Stimulated activated naive CD4-positive, alpha-beta T cell treated with Interleukin-2 at 50 U/mL for 16 hours (primary cell): ENCODE measurements at regions not wholly inside any gene's neighbourhood (a gene's known extent, or its start where the extent isn't known, plus 50 kb on each side); places are given as distances from the start of the nearest gene placed in this dataset.
A peak's percentile ranks its signal among the peaks of the same experiment; 100 is the strongest.
"Not testable (repeated sequence)": the region's sequence is repeated elsewhere in the genome, so short reads cannot be mapped to it uniquely, and the experiment has no call there.

Source experiments
- DNase-seq: peaks from one replicate; lab custom pipeline; 2025; lab: John Stamatoyannopoulos, UW

DNA sequence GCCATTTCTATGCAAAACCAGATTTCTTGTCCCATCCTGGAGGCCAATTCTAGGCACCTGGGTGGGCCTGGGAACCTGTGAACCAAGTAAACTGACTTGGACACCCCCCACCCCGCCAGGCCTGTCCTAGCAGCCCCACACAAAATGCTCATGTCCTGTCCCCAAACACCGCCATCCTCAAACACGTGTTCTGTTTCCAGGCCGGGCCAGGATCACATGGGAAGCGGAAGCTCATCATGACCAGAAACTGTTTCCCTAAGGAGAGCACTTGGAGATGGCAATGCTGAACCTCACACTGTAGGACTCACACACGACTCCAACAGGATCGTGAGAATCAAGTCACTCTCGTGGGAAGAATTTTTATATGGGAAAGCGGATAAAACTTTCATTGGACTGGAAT is 78.7 kb upstream of the DRD5 start:
- not testable (repeated sequence) for DNase-seq

DNA sequence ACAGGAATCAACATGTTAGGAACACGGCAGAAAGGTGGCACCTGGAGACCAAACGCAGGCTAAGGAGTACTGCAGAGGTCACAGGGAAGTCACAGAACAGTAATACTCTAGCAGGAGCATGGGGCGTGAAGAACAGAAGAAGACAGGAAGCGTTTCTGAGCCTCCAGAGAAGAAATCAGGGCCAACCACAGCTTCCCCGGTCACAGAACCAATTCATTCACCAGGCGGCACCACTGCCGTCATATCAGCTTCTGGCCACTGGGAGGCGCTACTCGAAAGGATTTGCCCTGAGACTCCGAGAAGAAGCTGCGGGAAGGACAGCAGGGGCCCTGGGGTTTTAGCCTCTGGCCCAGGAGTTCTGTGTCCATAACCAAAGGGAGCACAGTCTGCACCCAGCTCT is 78.0 kb upstream of the DRD5 start:
- DNase-seq, result peak; percentile 38

DNA sequence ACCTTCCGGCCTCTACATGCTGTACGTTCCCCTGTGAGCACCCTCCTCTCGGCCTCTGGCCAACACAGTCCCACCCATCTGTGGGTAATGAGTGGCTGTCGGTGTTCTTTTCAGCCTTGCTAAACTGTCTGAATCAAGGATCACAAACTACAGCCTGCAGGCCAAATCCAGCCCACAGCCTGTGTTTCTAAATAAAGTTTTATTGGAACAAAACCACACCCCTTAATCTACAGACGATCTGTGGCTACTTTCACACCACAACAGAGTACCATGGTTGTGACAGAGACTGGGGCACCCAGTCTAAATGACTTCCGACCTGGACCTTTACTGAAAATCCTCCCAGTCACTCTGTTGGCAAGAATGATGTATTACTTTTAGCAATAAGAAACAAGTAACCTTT is 77.3 kb upstream of the DRD5 start:
- DNase-seq, result not testable (repeated sequence)

DNA sequence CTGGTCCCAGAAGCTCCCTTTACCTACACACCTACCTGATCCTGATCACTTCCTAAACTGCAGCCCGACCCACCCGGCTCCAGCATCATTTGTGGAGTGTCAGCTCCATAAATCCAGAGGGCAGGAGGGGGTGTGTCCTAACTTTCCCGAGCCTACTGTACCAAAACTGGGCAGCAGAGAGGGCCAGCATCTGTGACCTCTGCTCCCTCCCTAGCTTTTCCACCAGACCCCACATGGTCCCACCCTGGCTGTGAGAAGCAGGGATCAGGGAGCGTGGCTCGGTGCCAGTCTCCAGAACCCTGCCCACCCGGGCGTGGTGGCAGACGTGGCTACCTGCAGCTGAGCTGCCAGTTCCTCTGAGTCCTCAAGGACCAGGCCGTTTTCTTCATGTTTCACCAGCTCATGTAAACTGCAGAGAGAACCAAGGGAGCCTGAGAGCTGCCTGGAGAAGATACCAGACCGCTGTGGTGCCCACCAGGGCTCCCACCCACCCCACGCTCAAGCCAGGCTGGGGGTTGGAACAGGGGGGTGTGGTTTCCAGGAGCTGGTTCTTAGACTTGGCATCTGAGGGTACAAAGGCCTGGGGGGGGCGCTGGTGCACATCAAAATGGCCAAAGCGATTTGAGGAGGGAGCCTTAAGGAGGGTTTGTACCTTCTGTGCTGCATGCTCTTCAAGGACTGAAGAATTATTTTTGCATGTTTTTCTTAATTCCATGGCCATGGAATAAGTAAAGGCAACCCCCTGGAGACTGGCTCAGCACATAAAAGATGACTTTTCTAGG is 76.7 kb upstream of the DRD5 start:
- no peak for DNase-seq

DNA sequence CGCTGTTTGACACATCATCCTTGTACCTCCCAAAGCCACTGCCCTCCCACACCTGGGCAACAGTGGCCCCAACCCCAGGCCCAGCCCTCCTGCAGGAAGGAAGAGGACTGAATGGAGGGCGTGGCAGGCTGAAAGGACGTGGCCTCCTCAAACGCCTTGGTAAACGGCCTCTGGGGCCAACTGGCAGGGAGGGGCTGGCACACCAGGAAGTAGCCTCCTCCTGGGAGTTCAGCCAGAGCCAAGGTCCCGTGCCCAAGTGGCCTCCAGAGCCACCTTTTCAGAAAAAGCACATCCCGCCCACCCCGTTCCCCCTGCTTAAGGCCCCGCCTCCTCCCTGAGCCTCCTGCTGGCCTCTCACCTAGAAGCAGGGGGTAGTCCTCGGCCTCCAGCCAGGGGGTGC is 74.2 kb upstream of the DRD5 start:
- not testable (repeated sequence) for DNase-seq

DNA sequence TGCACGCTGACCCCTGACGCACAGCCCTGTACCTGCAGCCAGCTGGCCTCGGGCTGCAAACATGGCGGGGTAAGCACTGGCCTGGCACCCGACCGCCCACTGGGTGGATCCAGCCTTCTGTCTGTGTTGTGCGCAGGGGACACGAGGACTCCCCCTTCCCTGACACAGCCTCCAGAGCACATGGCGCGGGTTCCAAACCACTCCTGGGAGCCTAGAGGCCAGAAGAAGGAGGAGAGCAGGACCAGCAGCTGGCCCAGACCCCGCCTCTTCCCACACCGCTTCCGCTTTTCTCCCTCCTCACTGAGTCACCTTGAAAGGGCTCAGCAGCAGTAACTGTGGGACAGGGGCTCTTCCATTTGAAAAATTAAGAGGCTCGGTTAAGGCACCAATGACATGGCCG is 73.5 kb upstream of the DRD5 start:
- not testable (repeated sequence) for DNase-seq

DNA sequence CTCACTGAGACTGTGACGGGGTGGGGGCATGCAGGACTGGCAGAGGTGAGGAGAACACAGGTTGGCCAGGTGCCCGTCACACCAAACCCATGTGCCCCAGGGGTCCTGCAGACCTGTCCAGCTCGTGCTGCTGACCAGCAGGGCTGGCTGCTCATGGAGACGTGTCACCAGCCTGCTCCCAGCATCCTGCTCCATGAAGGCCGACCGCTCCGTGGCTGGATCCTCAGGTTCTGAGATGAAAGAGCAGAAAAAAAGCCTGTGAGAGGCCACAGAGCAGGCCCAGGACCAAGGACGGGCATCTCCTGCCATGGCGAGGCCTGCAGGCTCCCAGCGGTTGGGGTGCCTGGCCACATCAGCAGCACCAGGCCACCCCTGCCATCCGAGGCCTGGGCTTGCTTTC is 71.7 kb upstream of the DRD5 start:
- no peak for DNase-seq

DNA sequence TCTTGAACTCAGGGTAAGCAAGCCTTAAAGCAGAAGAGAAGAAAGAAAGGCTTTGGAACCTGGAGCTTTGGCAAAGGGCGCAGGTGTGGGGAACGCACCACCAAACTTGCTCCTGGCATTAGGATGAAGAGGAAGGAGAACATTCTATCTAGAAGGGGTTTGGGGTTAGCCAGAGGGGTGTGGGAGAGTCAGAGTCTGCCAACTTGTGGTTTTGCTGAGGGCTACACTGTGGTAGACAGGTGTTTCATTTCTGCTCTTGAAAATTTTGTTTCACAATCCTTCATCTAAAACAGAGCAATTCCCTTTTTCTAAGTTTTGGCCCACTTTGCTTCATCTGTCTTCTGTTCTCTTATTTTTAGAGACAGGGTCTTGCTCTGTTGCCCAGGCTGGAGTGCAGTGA is 66.2 kb upstream of the DRD5 start:
- DNase-seq, result not testable (repeated sequence)

DNA sequence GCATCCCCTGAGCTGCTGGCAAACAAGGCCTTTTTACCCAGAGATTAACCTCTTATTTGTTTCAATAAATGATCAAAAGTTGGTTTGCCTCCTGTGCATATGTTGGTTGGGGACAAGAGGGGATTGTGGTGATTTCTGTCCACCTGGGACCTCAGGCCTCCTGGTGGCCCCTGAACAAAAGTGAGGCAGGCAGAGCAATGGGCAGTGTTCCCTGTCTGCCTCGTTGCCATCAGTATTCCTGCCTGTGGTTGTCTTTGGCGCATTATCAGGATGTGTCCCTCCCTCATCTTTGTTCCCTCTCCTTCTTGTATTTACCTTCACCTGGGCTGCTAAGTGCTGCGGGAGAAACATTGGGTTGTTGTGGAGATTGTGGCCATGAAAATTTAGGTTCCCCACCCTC is 65.3 kb upstream of the DRD5 start:
- DNase-seq, result no peak

DNA sequence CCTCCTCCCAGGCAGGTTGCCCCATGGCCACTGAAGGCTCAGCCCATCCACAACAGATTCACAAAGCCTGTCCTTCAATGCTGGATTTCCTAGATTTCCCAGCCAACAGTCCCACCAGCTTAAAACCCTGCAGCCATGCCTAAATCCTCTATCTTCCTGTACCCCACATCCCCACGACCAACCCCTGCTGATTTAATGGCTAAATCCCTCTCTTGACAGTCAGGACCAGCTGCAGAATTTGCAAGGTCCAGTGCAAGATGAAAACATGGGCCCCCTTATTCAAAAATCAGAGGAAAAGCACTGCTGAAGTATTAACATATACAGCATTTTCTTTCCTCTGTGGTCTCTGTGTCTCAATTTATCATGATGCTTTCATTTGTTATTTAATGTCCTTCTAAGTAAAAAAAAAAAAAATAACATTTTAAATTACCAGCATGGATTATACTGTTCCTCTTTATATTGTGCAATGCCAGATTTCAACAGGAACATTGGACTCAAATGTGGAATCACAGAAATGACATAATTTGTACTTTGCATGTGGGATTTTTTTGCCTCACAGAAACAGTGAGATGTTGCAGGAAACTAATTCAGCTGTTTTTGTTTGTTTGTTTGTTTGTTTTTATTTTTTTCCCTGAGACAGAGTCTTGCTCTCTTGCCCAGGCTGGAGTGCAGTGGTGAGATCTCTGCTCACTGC is 63.0 kb upstream of the DRD5 start:
- DNase-seq, result not testable (repeated sequence)

DNA sequence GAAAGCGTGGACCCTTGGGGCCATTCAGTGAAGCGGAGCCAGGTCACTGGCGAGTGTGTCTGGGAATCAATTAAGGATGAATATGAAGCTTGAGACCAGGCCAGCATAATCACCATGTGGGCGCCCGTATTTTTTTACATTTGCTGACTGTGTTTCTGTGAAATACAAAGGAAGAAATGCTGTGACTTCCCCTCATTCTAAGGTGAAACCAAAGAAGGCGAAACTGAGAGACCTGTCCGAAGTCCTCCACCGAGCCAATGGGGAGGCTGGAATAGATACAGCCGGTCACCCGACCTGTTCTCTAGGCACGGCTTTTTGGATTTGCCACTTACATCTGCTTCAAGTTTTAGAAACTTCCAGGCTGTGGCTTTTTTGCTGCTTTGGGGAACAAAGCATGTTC is 59.3 kb upstream of the DRD5 start:
- not testable (repeated sequence) for DNase-seq
